ENCODE measurements at regions not wholly inside any gene's neighbourhood (a gene's known extent, or its start where the extent isn't known, plus 50 kb on each side); places are given as distances from the start of the nearest gene placed in this dataset.
A peak's percentile ranks its signal among the peaks of the same experiment; 100 is the strongest.

- Histone ChIP-seq H3K4me3 (no peak overlapping the region), H3K36me3 (ENCODE audit: control insufficient read depth in 2 of 2, insufficient read depth in 2 of 2, low read length in 1 of 2) (peaks cover 8 to 11% of the 10 kb centered on the region in 2 experiments; a peak in 3 of 4 replicates), H3K4me2 (ENCODE audit: control insufficient read depth, insufficient read depth) (no peak overlapping the region), H3K27me3 (replicated peaks in 1 of 2; ENCODE audit: control insufficient read depth in 2 of 2, insufficient read depth in 2 of 2, low read length in 1 of 2) (no peaks in the 10 kb centered on the region), H2AFZ (ENCODE audit: control insufficient read depth, low read depth, low read length) (no peak overlapping the region), H3K9ac (ENCODE audit: control insufficient read depth, insufficient read depth, low read length) (no peak overlapping the region), H3K9me3 (replicated peaks; ENCODE audit: control insufficient read depth, insufficient read depth, low read length) (no peaks in the 10 kb centered on the region; the same call in 2 of the 3 replicates), H4K20me1 (ENCODE audit: control insufficient read depth, insufficient read depth) (no peaks in the 10 kb centered on the region; the same call in 1 of the 2 replicates), H3K79me2 (ENCODE audit: control insufficient read depth, insufficient read depth, low read length) (peaks cover 83% of the 10 kb centered on the region), H3K4me1 (ENCODE audit: control insufficient read depth, insufficient read depth, low read length) (peaks cover 6% of the 10 kb centered on the region; the same call in 1 of the 2 replicates), H3K27ac (ENCODE audit: control insufficient read depth, insufficient read depth) (no peak overlapping the region)
- intact Hi-C loops (cut with micrococcal nuclease; ENCODE audit: unreplicated experiment) (no loop called here), in situ Hi-C loops (cut with MboI) (no loop called here)
- BruUV-seq (replicated peaks), result no TSS peak
- 100% methylated on average over 3 of the region's 6 CpGs for WGBS (ENCODE audit: insufficient coverage, insufficient replicate concordance, low lambda C conversion rate, missing lambda C conversion rate)
- DNase-seq (ENCODE audit: low read depth, low spot score), result no peak
- CTCF ChIA-PET, result interaction anchor here (0.7 kb wide), 1 partner anchor 18 kb away, joined by 3 read pairs; no protein-coding TSS in a partner anchor
- SMC1A ChIA-PET (ENCODE audit: uncharacterized antibody, unreplicated experiment), result interaction anchor here (0.7 kb wide), 2 partner anchors 42 to 71 kb away, joined by 3 read pairs; no protein-coding TSS in a partner anchor
- no peak for FAIRE-seq
- POLR2A ChIA-PET, result interaction anchor here (0.6 kb wide), 2 partner anchors 40 to 139 kb away, joined by 4 to 6 read pairs; no protein-coding TSS in a partner anchor
- TF ChIP-seq RFX5 (IDR thresholded peaks at IDR 0.05; ENCODE audit: low read depth, low read length) (no peak), ZNF217 (IDR thresholded peaks at IDR 0.05) (no peak), ATF3 (IDR thresholded peaks at IDR 0.05; ENCODE audit: borderline replicate concordance, extremely low read depth, low read depth, low read length) (no peak)
- no peak for ATAC-seq
- RAD21 ChIA-PET (ENCODE audit: unreplicated experiment), result no interaction called here
Observed at GRCh38 chr2:134189009-134189720, 64.7 kb upstream of the MGAT5 start.

GRCh38 chr2:134190062-134190806 lies 63.6 kb upstream of the MGAT5 start:
- FAIRE-seq, result no peak
- ChIA-PET POLR2A (no interaction called here), SMC1A (ENCODE audit: uncharacterized antibody, unreplicated experiment) (no interaction called here), RAD21 (ENCODE audit: unreplicated experiment) (no interaction called here), CTCF (interaction anchor here (1.1 kb wide), 1 partner anchor 56 kb away, joined by 4 read pairs; no protein-coding TSS in a partner anchor)
- peaks cover 4 to 8% of the 10 kb centered on the region in 2 experiments; a peak in 3 of 4 replicates for H3K36me3 ChIP-seq (ENCODE audit: control insufficient read depth in 2 of 2, insufficient read depth in 2 of 2, low read length in 1 of 2)
- H3K4me3 ChIP-seq, result no peak overlapping the region
- WGBS (ENCODE audit: insufficient coverage, insufficient replicate concordance, low lambda C conversion rate, missing lambda C conversion rate), result 95% methylated on average over 4 of the region's 4 CpGs
- TF ChIP-seq RUNX3 (IDR thresholded peaks at IDR 0.05; ENCODE audit: low read length), result peak; percentile 51
- no peak for TF ChIP-seq SIX5 (IDR thresholded peaks at IDR 0.05; ENCODE audit: low read depth, low read length, severe bottlenecking)
- no peak for TF ChIP-seq FOXM1 (IDR thresholded peaks at IDR 0.05; ENCODE audit: low read depth, low read length)
- peak; percentile 54 for TF ChIP-seq PKNOX1 (IDR thresholded peaks at IDR 0.05)
- H3K4me2 ChIP-seq (ENCODE audit: control insufficient read depth, insufficient read depth), result no peak overlapping the region
- no peaks in the 10 kb centered on the region for H3K27me3 ChIP-seq (replicated peaks in 1 of 2; ENCODE audit: control insufficient read depth in 2 of 2, insufficient read depth in 2 of 2, low read length in 1 of 2)
- intact Hi-C loops (cut with micrococcal nuclease; ENCODE audit: unreplicated experiment) (no loop called here), in situ Hi-C loops (cut with MboI) (no loop called here)
- peaks cover 10% of the 10 kb centered on the region; the same call in 1 of the 2 replicates for H3K4me1 ChIP-seq (ENCODE audit: control insufficient read depth, insufficient read depth, low read length)
- no peak overlapping the region for H3K27ac ChIP-seq (ENCODE audit: control insufficient read depth, insufficient read depth)
- H2AFZ ChIP-seq (ENCODE audit: control insufficient read depth, low read depth, low read length), result no peak overlapping the region
- DNase-seq (ENCODE audit: low read depth, low spot score), result no peak
- ATAC-seq, result no peak
- peaks cover 84% of the 10 kb centered on the region for H3K79me2 ChIP-seq (ENCODE audit: control insufficient read depth, insufficient read depth, low read length)
- no peak overlapping the region for H3K9ac ChIP-seq (ENCODE audit: control insufficient read depth, insufficient read depth, low read length)
- no peaks in the 10 kb centered on the region; the same call in 1 of the 2 replicates for H4K20me1 ChIP-seq (ENCODE audit: control insufficient read depth, insufficient read depth)
- H3K9me3 ChIP-seq (replicated peaks; ENCODE audit: control insufficient read depth, insufficient read depth, low read length), result no peaks in the 10 kb centered on the region; the same call in 2 of the 3 replicates
- no TSS peak for BruUV-seq (replicated peaks)

Measured in GM12878 (cell line).